Spleen (tissue), 11 donors: ENCODE measurements at regions not wholly inside any gene's neighbourhood (a gene's known extent, or its start where the extent isn't known, plus 50 kb on each side); places are given as distances from the start of the nearest gene placed in this dataset.

Experiments
- DNase-seq: peaks from one replicate; pipeline ENCODE4 v3.0.0-alpha.2; 2020
- H3K27ac ChIP-seq, 8 donors: fragments of 200-600 bp; sonication (generic) in 7 of 8; 1 replicate in 4 of 8; 2 replicates in 4 of 8; pipeline versions ENCODE4 v1.5.0 to v1.8.0; 2016 to 2021; ENCODE audit warnings: inconsistent platforms in 4 of 8, mild to moderate bottlenecking in 4 of 8, moderate library complexity in 1 of 8
- H3K27me3 ChIP-seq, 7 donors: fragments of 200-600 bp; sonication (generic) in 6 of 7; replicated peaks in 1 of 7; 1 replicate in 4 of 7; 2 replicates in 3 of 7; pipeline versions ENCODE4 v1.5.0 to v1.8.0; 2016 to 2021; ENCODE audit warnings: inconsistent platforms in 3 of 7, mild to moderate bottlenecking in 1 of 7
- H3K36me3 ChIP-seq, 6 donors: fragments of 200-600 bp; sonication (generic) in 5 of 6; 1 replicate in 4 of 6; 2 replicates in 2 of 6; pipeline versions ENCODE4 v1.5.0 to v1.8.0; 2016 to 2021; ENCODE audit warnings: inconsistent platforms in 2 of 6
- H3K4me1 ChIP-seq, 6 donors: fragments of 200-600 bp; sonication (generic) in 5 of 6; 1 replicate in 3 of 6; 2 replicates in 3 of 6; pipeline versions ENCODE4 v1.5.0 to v1.8.0; 2016 to 2021; ENCODE audit warnings: inconsistent platforms in 3 of 6
- H3K4me3 ChIP-seq, 8 donors: fragments of 200-600 bp; sonication (generic) in 7 of 8; 1 replicate in 4 of 8; 2 replicates in 4 of 8; pipeline versions ENCODE4 v1.5.0 to v1.8.0; 2016 to 2021; ENCODE audit warnings: inconsistent platforms in 4 of 8, mild to moderate bottlenecking in 4 of 8, moderate library complexity in 2 of 8
- H3K9me3 ChIP-seq, 8 donors: fragments of 200-600 bp; sonication (generic) in 7 of 8; 1 replicate in 4 of 8; 2 replicates in 4 of 8; pipeline versions ENCODE4 v1.5.0 to v1.8.0; 2016 to 2021; ENCODE audit warnings: inconsistent platforms in 4 of 8
- POLR2A ChIP-seq, 3 donors: fragments of 450-650 bp; IDR thresholded peaks; one replicate each; pipeline ENCODE4 v1.5.1; 2017; ENCODE audit warnings: antibody characterized with exemption in 3 of 3, mild to moderate bottlenecking in 1 of 3
- POLR2AphosphoS5 ChIP-seq, 3 donors: sonication (generic); formaldehyde crosslinking; IDR thresholded peaks; one replicate each; pipeline ENCODE4 v1.5.1; 2017; ENCODE audit warnings: antibody characterized with exemption in 3 of 3
- WGBS, 5 donors: extraction: QIAGEN DNeasy Blood & Tissue Kit in 3 of 5; methylation state at CpG; one replicate each; pipeline versions ENCODE4 v1.1.5 to v1.1.7; 2013 to 2018; 5-methylcytosine and 5-hydroxymethylcytosine counted together
- intact Hi-C: fragments of 100-400 bp; cut with DNase I; formaldehyde crosslinking; loops from one replicate; pipeline ENCODE4 v1.15.0; 2023; ENCODE audit warnings: low total_unique reads
- TF ChIP-seq, protein P1 (sequence below), 11 experiments: fragments of 200-600 bp in 7 of 11; fragments of 450-650 bp in 4 of 11; sonication (generic) in 4 of 11; IDR thresholded peaks in 8 of 11; conservative IDR thresholded peaks in 3 of 11; 1 replicate in 7 of 11; 2 replicates in 4 of 11; pipeline versions ENCODE4 v1.4.0 to v1.8.0; 2016 to 2021; ENCODE audit warnings: antibody characterized with exemption in 11 of 11, inconsistent platforms in 4 of 11, mild to moderate bottlenecking in 1 of 11
- donor health status: healthy with polysubstance abuse.
- donor health status: DM: no; HTN: no; CAD: no; lungs with moderate emphysema.
- donor health status: DM: no; HTN: no; CAD: no.
- donor health status: Bipolar disorder and iron deficiency.
- donor health status: healthy.
- donor health status: DM: no; HTN: no; CAD: no.
- donor health status: DM: yes; HTN: yes; CAD: no.

DNA sequence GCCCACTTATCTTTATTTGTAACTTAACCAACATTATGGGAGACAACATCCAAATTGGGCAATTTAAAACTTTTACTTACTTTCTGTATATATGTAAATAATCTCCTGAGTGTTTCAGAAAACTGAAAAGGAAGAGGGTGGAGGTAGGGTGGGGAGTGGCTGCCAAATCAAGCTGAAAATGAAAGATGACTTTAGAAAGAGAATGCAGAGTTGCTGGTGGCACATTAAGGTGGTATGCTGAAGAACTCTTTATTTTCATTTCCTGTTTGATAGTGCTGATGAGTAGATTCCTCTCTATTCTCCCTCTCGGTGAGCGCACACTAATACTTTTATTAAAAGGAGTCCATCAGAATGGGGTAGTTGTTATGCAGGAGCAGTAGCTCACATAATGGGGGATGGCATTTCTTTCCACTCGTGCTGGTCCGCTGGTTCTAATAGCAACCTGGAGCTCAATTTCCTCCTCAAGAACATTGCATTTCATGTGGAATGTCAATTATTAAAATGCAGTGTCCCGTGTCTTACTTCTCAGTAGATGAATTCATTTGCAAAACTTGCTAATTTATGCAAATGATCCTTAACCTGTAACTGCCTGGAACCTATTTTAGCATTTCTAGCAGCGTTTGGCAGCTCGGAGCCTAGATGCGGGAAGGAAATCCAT is 466.9 kb upstream of the HNRNPA3 start:
- Histone ChIP-seq H3K4me1 (peaks cover 0 to 3% (median under 1%) of the 10 kb centered on the region in 6 donors), H3K9me3 (no peaks in the 10 kb centered on the region), H3K27me3 (no peaks in the 10 kb centered on the region), H3K4me3 (no peak overlapping the region), H3K36me3 (no peaks in the 10 kb centered on the region), H3K27ac (no peak overlapping the region)
- WGBS, 5 donors, result 80 to 89% (median 82%) methylated on average over 8 of the region's 8 CpGs
- no peak for DNase-seq
- intact Hi-C loops, result no loop called here
- TF ChIP-seq POLR2A (IDR thresholded peaks at IDR 0.05), result no peak
- TF ChIP-seq, protein P1, sequence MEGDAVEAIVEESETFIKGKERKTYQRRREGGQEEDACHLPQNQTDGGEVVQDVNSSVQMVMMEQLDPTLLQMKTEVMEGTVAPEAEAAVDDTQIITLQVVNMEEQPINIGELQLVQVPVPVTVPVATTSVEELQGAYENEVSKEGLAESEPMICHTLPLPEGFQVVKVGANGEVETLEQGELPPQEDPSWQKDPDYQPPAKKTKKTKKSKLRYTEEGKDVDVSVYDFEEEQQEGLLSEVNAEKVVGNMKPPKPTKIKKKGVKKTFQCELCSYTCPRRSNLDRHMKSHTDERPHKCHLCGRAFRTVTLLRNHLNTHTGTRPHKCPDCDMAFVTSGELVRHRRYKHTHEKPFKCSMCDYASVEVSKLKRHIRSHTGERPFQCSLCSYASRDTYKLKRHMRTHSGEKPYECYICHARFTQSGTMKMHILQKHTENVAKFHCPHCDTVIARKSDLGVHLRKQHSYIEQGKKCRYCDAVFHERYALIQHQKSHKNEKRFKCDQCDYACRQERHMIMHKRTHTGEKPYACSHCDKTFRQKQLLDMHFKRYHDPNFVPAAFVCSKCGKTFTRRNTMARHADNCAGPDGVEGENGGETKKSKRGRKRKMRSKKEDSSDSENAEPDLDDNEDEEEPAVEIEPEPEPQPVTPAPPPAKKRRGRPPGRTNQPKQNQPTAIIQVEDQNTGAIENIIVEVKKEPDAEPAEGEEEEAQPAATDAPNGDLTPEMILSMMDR (IDR thresholded peaks at IDR 0.05 in 8 of 11, conservative IDR thresholded peaks at IDR 0.05 in 3 of 11), result no peak
- no peak for TF ChIP-seq POLR2AphosphoS5 (IDR thresholded peaks at IDR 0.05)

DNA sequence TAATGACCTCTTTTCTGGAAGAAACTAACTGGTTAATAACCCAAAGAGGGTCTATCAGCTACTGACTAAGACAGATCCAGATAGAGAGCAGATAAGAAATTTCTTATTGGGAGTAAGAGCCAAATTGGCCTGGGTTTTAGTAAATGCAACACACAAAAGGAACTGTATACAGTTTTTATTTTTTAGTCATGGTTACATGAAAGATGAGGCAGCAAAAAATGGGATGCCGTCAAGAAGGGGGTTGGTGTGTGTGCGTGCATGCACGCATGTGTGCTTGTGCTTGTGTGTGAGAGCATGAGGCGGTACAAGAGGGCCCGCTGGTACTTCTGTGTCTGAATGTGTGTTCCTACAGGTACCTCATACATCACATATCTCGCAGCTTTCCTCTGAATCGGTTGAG is 466.2 kb upstream of the HNRNPA3 start:
- Histone ChIP-seq H3K27ac (no peak overlapping the region), H3K4me3 (no peak overlapping the region), H3K36me3 (no peaks in the 10 kb centered on the region), H3K27me3 (no peaks in the 10 kb centered on the region), H3K4me1 (peaks cover 0 to 7% (median 1%) of the 10 kb centered on the region in 6 donors), H3K9me3 (no peaks in the 10 kb centered on the region)
- DNase-seq, result no peak
- TF ChIP-seq POLR2A (IDR thresholded peaks at IDR 0.05) (no peak), POLR2AphosphoS5 (IDR thresholded peaks at IDR 0.05) (no peak)
- TF ChIP-seq, protein P1 (IDR thresholded peaks at IDR 0.05 in 8 of 11, conservative IDR thresholded peaks at IDR 0.05 in 3 of 11), result no peak
- 94 to 97% (median 94%) methylated on average over 7 of the region's 7 CpGs for WGBS, 5 donors
- intact Hi-C loops, result no loop called here

- Histone ChIP-seq H3K4me3 (no peak overlapping the region), H3K4me1 (peaks cover 0 to 7% (median 1%) of the 10 kb centered on the region in 6 donors), H3K27ac (no peak overlapping the region), H3K36me3 (no peaks in the 10 kb centered on the region), H3K27me3 (no peaks in the 10 kb centered on the region), H3K9me3 (no peaks in the 10 kb centered on the region)
- WGBS, 5 donors, result 79 to 85% (median 83%) methylated on average over 4 of the region's 4 CpGs
- TF ChIP-seq POLR2A (IDR thresholded peaks at IDR 0.05) (no peak), POLR2AphosphoS5 (IDR thresholded peaks at IDR 0.05) (no peak)
- TF ChIP-seq, protein P1 (IDR thresholded peaks at IDR 0.05 in 8 of 11, conservative IDR thresholded peaks at IDR 0.05 in 3 of 11), result no peak
- intact Hi-C loops, result no loop called here
- DNase-seq, result no peak
These were observed 465.1 kb upstream of the HNRNPA3 start for GRCh38 chr2:176747506-176747905.

DNA sequence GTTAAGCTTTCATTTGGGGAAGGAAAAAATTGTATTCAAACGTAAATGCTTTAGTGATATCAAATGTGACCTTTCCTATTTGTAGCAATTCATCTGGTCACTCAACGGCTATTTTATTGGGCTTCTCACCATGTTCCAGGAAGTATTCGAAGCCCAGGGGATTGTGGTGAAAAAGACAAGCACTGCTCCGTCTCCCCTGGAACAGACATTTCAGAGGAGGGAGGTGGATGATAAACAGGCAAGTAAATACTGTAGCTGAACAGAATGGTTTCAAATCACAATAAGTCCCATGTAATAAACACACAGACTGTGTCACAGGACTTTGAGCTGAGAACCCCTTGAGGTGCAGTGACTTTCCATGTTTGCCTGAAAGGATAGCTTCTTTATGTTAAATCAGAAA is 464.7 kb upstream of the HNRNPA3 start:
- 69 to 88% (median 76%) methylated on average over 4 of the region's 4 CpGs for WGBS, 5 donors

More for the DNA sequence above, 464.7 kb upstream of the HNRNPA3 start:
- H3K27ac ChIP-seq, result no peak overlapping the region
- no peaks in the 10 kb centered on the region for H3K36me3 ChIP-seq
- DNase-seq, result no peak
- intact Hi-C loops, result no loop called here
- peaks cover 0 to 7% (median 1%) of the 10 kb centered on the region in 6 donors for H3K4me1 ChIP-seq
- H3K4me3 ChIP-seq, result no peak overlapping the region
- H3K27me3 ChIP-seq, result no peaks in the 10 kb centered on the region
- no peaks in the 10 kb centered on the region for H3K9me3 ChIP-seq
- TF ChIP-seq POLR2A (IDR thresholded peaks at IDR 0.05), result no peak
- TF ChIP-seq, protein P1 (IDR thresholded peaks at IDR 0.05 in 8 of 11, conservative IDR thresholded peaks at IDR 0.05 in 3 of 11), result no peak
- no peak for TF ChIP-seq POLR2AphosphoS5 (IDR thresholded peaks at IDR 0.05)
